Skin epidermis (tissue), 12 donors: ENCODE measurements at regions not wholly inside any gene's neighbourhood (a gene's known extent, or its start where the extent isn't known, plus 50 kb on each side); places are given as distances from the start of the nearest gene placed in this dataset.

Experiments
- H3K27ac ChIP-seq, 21 experiments: fragments of 200-600 bp; sonication (generic) in 11 of 21; one replicate each; pipeline ENCODE4 v1.5.0; 2020; ENCODE audit warnings: mild to moderate bottlenecking in 3 of 21, inconsistent platforms in 2 of 21, moderate library complexity in 2 of 21
- H3K4me3 ChIP-seq, 7 experiments: fragments of 200-600 bp; sonication (generic) in 2 of 7; one replicate each; pipeline ENCODE4 v1.5.0; 2020; ENCODE audit warnings: inconsistent platforms in 2 of 7, mild to moderate bottlenecking in 2 of 7, moderate library complexity in 1 of 7

GRCh38 chrX:7316887-7317286, 168.9 kb upstream of the PUDP start:
- no peak overlapping the region for H3K27ac ChIP-seq

GRCh38 chrX:7316280-7316679, 168.3 kb upstream of the PUDP start:
- H3K27ac ChIP-seq, result no peak overlapping the region
- H3K4me3 ChIP-seq, result no peak overlapping the region

More at GRCh38 chrX:7316887-7317286, 168.9 kb upstream of the PUDP start:
- H3K4me3 ChIP-seq, result no peak overlapping the region

- no peak overlapping the region for H3K27ac ChIP-seq
- no peak overlapping the region for H3K4me3 ChIP-seq
Observed at GRCh38 chrX:7314425-7314824, 166.5 kb upstream of the PUDP start.

GRCh38 chrX:7307720-7308119, 159.8 kb upstream of the PUDP start:
- no peak overlapping the region for H3K4me3 ChIP-seq
- no peak overlapping the region for H3K27ac ChIP-seq

- no peak overlapping the region for H3K4me3 ChIP-seq
- H3K27ac ChIP-seq, result no peak overlapping the region
Observed at GRCh38 chrX:7294483-7294882, 146.5 kb upstream of the PUDP start.

- Histone ChIP-seq H3K4me3 (no peak overlapping the region), H3K27ac (no peak overlapping the region)
Observed at GRCh38 chrX:7286168-7286837, 138.3 kb upstream of the PUDP start.

- Histone ChIP-seq H3K27ac (no peak overlapping the region), H3K4me3 (no peak overlapping the region)
Observed at GRCh38 chrX:7285765-7286164, 137.8 kb upstream of the PUDP start.

- Histone ChIP-seq H3K4me3 (no peak overlapping the region), H3K27ac (no peak overlapping the region)
Observed at GRCh38 chrX:7283741-7284140, 135.8 kb upstream of the PUDP start.

- Histone ChIP-seq H3K4me3 (no peak overlapping the region), H3K27ac (no peak overlapping the region)
Observed at GRCh38 chrX:7280520-7280919, 132.6 kb upstream of the PUDP start.

GRCh38 chrX:7272346-7272745, 124.4 kb upstream of the PUDP start:
- H3K4me3 ChIP-seq, result no peak overlapping the region
- H3K27ac ChIP-seq, result no peak overlapping the region

- Histone ChIP-seq H3K4me3 (no peak overlapping the region), H3K27ac (no peak overlapping the region)
Observed at GRCh38 chrX:7270933-7271332, 123.0 kb upstream of the PUDP start.

- Histone ChIP-seq H3K4me3 (no peak overlapping the region), H3K27ac (no peak overlapping the region)
Observed at GRCh38 chrX:7269991-7270390, 122.0 kb upstream of the PUDP start.

GRCh38 chrX:7269589-7269988, 121.6 kb upstream of the PUDP start:
- Histone ChIP-seq H3K4me3 (no peak overlapping the region), H3K27ac (no peak overlapping the region)

- Histone ChIP-seq H3K27ac (no peak overlapping the region), H3K4me3 (no peak overlapping the region)
Observed at GRCh38 chrX:7266288-7266687, 118.3 kb upstream of the PUDP start.

- Histone ChIP-seq H3K4me3 (no peak overlapping the region), H3K27ac (no peak overlapping the region)
Observed at GRCh38 chrX:7264399-7264798, 116.4 kb upstream of the PUDP start.

GRCh38 chrX:7263961-7264360, 116.0 kb upstream of the PUDP start:
- Histone ChIP-seq H3K4me3 (no peak overlapping the region), H3K27ac (no peak overlapping the region)

GRCh38 chrX:7263330-7263729, 115.4 kb upstream of the PUDP start:
- Histone ChIP-seq H3K4me3 (no peak overlapping the region), H3K27ac (no peak overlapping the region)

- H3K27ac ChIP-seq, result no peak overlapping the region
Observed at GRCh38 chrX:7262551-7262950, 114.6 kb upstream of the PUDP start.

GRCh38 chrX:7261672-7262332, 113.8 kb upstream of the PUDP start:
- H3K27ac ChIP-seq, result peak overlapping the region in 1 of 21 experiments; percentile 1
- no peak overlapping the region for H3K4me3 ChIP-seq

More at GRCh38 chrX:7262551-7262950, 114.6 kb upstream of the PUDP start:
- H3K4me3 ChIP-seq, result no peak overlapping the region

- Histone ChIP-seq H3K27ac (no peak overlapping the region), H3K4me3 (no peak overlapping the region)
Observed at GRCh38 chrX:7254144-7254543, 106.2 kb upstream of the PUDP start.

GRCh38 chrX:7253565-7253964, 105.6 kb upstream of the PUDP start:
- Histone ChIP-seq H3K27ac (no peak overlapping the region), H3K4me3 (no peak overlapping the region)
